ENCODE measurements at regions not wholly inside any gene's neighbourhood (a gene's known extent, or its start where the extent isn't known, plus 50 kb on each side); places are given as distances from the start of the nearest gene placed in this dataset.

DNA sequence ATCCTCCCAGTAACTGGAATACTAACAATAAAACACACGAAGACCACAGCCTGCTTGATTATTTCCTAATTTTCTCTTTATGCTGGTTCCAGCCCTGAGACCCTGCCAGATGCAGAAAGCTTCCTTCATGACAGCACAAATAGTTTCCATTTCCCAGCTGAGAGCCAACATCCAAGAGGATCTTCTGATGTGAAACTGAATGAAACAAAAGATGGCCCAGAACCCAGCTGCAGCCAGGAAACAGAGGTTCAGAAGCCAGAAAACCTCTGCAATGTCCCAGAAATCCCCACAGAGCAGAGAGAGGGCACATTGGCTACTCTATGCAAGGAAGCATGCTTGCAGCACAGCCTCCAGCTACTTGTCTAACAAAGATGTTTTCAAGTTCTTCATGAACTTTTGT lies 61.8 kb upstream of the PLEKHG1 start (continued):
- TF ChIP-seq, protein P1, sequence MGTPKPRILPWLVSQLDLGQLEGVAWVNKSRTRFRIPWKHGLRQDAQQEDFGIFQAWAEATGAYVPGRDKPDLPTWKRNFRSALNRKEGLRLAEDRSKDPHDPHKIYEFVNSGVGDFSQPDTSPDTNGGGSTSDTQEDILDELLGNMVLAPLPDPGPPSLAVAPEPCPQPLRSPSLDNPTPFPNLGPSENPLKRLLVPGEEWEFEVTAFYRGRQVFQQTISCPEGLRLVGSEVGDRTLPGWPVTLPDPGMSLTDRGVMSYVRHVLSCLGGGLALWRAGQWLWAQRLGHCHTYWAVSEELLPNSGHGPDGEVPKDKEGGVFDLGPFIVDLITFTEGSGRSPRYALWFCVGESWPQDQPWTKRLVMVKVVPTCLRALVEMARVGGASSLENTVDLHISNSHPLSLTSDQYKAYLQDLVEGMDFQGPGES (IDR thresholded peaks at IDR 0.05; ENCODE audit: low read depth, low read length) = no peak
- no peak for TF ChIP-seq RAD21 (IDR thresholded peaks at IDR 0.05; ENCODE audit: low read length)
- no peak for TF ChIP-seq SIN3A (IDR thresholded peaks at IDR 0.05; ENCODE audit: borderline replicate concordance, low read depth, low read length)
- TF ChIP-seq, protein P2, sequence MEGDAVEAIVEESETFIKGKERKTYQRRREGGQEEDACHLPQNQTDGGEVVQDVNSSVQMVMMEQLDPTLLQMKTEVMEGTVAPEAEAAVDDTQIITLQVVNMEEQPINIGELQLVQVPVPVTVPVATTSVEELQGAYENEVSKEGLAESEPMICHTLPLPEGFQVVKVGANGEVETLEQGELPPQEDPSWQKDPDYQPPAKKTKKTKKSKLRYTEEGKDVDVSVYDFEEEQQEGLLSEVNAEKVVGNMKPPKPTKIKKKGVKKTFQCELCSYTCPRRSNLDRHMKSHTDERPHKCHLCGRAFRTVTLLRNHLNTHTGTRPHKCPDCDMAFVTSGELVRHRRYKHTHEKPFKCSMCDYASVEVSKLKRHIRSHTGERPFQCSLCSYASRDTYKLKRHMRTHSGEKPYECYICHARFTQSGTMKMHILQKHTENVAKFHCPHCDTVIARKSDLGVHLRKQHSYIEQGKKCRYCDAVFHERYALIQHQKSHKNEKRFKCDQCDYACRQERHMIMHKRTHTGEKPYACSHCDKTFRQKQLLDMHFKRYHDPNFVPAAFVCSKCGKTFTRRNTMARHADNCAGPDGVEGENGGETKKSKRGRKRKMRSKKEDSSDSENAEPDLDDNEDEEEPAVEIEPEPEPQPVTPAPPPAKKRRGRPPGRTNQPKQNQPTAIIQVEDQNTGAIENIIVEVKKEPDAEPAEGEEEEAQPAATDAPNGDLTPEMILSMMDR (IDR thresholded peaks at IDR 0.05) = no peak
- TF ChIP-seq, protein P3, sequence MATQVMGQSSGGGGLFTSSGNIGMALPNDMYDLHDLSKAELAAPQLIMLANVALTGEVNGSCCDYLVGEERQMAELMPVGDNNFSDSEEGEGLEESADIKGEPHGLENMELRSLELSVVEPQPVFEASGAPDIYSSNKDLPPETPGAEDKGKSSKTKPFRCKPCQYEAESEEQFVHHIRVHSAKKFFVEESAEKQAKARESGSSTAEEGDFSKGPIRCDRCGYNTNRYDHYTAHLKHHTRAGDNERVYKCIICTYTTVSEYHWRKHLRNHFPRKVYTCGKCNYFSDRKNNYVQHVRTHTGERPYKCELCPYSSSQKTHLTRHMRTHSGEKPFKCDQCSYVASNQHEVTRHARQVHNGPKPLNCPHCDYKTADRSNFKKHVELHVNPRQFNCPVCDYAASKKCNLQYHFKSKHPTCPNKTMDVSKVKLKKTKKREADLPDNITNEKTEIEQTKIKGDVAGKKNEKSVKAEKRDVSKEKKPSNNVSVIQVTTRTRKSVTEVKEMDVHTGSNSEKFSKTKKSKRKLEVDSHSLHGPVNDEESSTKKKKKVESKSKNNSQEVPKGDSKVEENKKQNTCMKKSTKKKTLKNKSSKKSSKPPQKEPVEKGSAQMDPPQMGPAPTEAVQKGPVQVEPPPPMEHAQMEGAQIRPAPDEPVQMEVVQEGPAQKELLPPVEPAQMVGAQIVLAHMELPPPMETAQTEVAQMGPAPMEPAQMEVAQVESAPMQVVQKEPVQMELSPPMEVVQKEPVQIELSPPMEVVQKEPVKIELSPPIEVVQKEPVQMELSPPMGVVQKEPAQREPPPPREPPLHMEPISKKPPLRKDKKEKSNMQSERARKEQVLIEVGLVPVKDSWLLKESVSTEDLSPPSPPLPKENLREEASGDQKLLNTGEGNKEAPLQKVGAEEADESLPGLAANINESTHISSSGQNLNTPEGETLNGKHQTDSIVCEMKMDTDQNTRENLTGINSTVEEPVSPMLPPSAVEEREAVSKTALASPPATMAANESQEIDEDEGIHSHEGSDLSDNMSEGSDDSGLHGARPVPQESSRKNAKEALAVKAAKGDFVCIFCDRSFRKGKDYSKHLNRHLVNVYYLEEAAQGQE (IDR thresholded peaks at IDR 0.05; ENCODE audit: low read depth, low read length) = no peak
- TF ChIP-seq YY1 (IDR thresholded peaks at IDR 0.05; ENCODE audit: low read depth) = no peak

DNA sequence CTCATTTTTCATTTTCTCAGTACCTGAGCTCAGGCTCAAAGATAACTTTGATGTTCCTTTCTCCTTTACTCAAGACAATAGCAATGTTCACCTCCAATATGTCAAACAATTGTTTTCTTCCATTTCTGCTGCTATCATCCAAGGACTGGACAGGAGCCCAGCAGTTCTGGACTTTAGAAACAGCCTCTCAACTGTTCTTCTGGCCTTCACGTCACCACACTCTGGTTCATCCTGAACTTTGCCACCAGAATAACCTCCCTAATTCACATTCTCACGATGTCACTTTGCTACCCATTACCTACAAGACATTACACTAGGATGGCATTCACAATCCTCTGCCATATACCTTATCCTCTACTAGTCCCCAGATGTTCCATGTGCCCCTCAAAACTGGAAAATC lies 60.6 kb upstream of the PLEKHG1 start:
- no peak for DNase-seq
- Histone ChIP-seq H3K4me2 (no peak overlapping the region), H2AFZ (ENCODE audit: low read depth) (no peak overlapping the region), H3K79me2 (ENCODE audit: insufficient read depth) (no peaks in the 10 kb centered on the region), H3K9me3 (no peaks in the 10 kb centered on the region), H3K36me3 (replicated peaks in 1 of 2; ENCODE audit: control insufficient read depth in 1 of 2, insufficient read depth in 2 of 2, low read length in 1 of 2) (no peaks in the 10 kb centered on the region), H3K4me3 (ENCODE audit: low read depth in 2 of 2, low read length in 1 of 2) (no peak overlapping the region), H3F3A (replicated peaks; ENCODE audit: insufficient read depth) (no peaks in the 10 kb centered on the region), H3K27ac (ENCODE audit: low read depth in 2 of 2, low read length in 1 of 2) (no peak overlapping the region), H3K9ac (no peak overlapping the region), H4K20me1 (ENCODE audit: insufficient read depth) (no peaks in the 10 kb centered on the region), H3K27me3 (ENCODE audit: insufficient read depth) (no peaks in the 10 kb centered on the region), H3K4me1 (ENCODE audit: control insufficient read depth in 1 of 2, insufficient read depth in 2 of 2, low read depth in 1 of 2, low read length in 1 of 2) (no peaks in the 10 kb centered on the region), H3K9me2 (no peaks in the 10 kb centered on the region)
- POLR2A ChIA-PET = no interaction called here
- CTCF ChIA-PET = no interaction called here
- no peak for TF ChIP-seq FOXM1 (IDR thresholded peaks at IDR 0.05; ENCODE audit: low read depth)
- TF ChIP-seq JUND (IDR thresholded peaks at IDR 0.05) = no peak
- TF ChIP-seq YY1 (IDR thresholded peaks at IDR 0.05; ENCODE audit: low read depth) = no peak
- no peak for TF ChIP-seq TCF12 (IDR thresholded peaks at IDR 0.05)
- TF ChIP-seq TAF1 (IDR thresholded peaks at IDR 0.05; ENCODE audit: borderline replicate concordance, low read depth, low read length) = no peak
- TF ChIP-seq TEAD4 (IDR thresholded peaks at IDR 0.05; ENCODE audit: borderline replicate concordance, insufficient read depth) = no peak
- 0% methylated on average over 2 of the region's 2 CpGs for WGBS (ENCODE audit: low lambda C conversion rate)

Measured in SK-N-SH (cell line).